Lower lobe of right lung (tissue), 2 donors: ENCODE measurements at regions not wholly inside any gene's neighbourhood (a gene's known extent, or its start where the extent isn't known, plus 50 kb on each side); places are given as distances from the start of the nearest gene placed in this dataset.

ENCODE experiments used
- ATAC-seq, 2 donors: fragments of 200-7000 bp; cut with Tn5 transposase; one replicate each; pipeline ENCODE4 v1.9.1; 2020 to 2022; ENCODE audit warnings: mild to moderate bottlenecking in 2 of 2, moderate library complexity in 2 of 2
- DNase-seq: peaks from one replicate; pipeline ENCODE4 v3.0.0-alpha.2; 2020
- H3K27ac ChIP-seq: fragments of 200-600 bp; one replicate; pipeline ENCODE4 v1.8.0; 2022
- H3K27me3 ChIP-seq: fragments of 200-600 bp; one replicate; pipeline ENCODE4 v1.8.0; 2022; ENCODE audit warnings: low read depth
- H3K36me3 ChIP-seq: fragments of 200-600 bp; one replicate; pipeline ENCODE4 v1.8.0; 2022; ENCODE audit warnings: mild to moderate bottlenecking
- H3K4me1 ChIP-seq: fragments of 200-600 bp; one replicate; pipeline ENCODE4 v1.8.0; 2022
- H3K4me3 ChIP-seq: fragments of 200-600 bp; one replicate; pipeline ENCODE4 v1.8.0; 2022; ENCODE audit warnings: mild to moderate bottlenecking
- H3K9me3 ChIP-seq: fragments of 200-600 bp; one replicate; pipeline ENCODE4 v1.8.0; 2022
- intact Hi-C: fragments of 100-400 bp; cut with DNase I; formaldehyde crosslinking; loops from one replicate; pipeline ENCODE4 v1.11.0; 2022
- TF ChIP-seq, protein P1 (sequence below): fragments of 200-600 bp; IDR thresholded peaks from one replicate; pipeline ENCODE4 v1.8.0; 2022; ENCODE audit warnings: antibody characterized with exemption, mild to moderate bottlenecking
- donor health status: DM: no; HTN: yes; CAD: no; lungs with severe emphysema.

DNA sequence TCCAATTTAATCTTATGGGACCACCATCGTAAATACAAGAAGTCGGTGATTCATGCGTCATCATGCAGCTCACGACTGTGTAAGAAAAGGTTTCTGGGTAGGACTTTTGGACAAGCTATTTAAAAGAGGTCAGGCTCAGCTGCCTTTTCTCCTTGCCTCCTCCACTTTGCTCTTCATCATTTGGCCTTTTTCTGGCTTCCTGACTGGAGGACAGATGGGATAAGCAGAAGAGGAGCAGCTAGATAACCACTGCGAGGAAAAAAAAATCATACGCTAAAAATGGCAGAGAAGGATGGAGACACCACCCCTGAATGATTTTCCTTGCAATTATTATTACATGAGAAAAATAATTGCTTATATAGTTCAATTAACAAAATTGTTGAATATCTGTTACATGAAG is 294.3 kb upstream of the FSTL5 start:
- H3K36me3 ChIP-seq = no peaks in the 10 kb centered on the region
- H3K9me3 ChIP-seq = no peaks in the 10 kb centered on the region
- TF ChIP-seq, protein P1, sequence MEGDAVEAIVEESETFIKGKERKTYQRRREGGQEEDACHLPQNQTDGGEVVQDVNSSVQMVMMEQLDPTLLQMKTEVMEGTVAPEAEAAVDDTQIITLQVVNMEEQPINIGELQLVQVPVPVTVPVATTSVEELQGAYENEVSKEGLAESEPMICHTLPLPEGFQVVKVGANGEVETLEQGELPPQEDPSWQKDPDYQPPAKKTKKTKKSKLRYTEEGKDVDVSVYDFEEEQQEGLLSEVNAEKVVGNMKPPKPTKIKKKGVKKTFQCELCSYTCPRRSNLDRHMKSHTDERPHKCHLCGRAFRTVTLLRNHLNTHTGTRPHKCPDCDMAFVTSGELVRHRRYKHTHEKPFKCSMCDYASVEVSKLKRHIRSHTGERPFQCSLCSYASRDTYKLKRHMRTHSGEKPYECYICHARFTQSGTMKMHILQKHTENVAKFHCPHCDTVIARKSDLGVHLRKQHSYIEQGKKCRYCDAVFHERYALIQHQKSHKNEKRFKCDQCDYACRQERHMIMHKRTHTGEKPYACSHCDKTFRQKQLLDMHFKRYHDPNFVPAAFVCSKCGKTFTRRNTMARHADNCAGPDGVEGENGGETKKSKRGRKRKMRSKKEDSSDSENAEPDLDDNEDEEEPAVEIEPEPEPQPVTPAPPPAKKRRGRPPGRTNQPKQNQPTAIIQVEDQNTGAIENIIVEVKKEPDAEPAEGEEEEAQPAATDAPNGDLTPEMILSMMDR = no peak
- ATAC-seq = no peak
- no peak overlapping the region for H3K27ac ChIP-seq
- DNase-seq = no peak
- intact Hi-C loops = no loop called here
- H3K4me3 ChIP-seq = no peak overlapping the region
- H3K27me3 ChIP-seq = no peaks in the 10 kb centered on the region
- H3K4me1 ChIP-seq = no peaks in the 10 kb centered on the region

DNA sequence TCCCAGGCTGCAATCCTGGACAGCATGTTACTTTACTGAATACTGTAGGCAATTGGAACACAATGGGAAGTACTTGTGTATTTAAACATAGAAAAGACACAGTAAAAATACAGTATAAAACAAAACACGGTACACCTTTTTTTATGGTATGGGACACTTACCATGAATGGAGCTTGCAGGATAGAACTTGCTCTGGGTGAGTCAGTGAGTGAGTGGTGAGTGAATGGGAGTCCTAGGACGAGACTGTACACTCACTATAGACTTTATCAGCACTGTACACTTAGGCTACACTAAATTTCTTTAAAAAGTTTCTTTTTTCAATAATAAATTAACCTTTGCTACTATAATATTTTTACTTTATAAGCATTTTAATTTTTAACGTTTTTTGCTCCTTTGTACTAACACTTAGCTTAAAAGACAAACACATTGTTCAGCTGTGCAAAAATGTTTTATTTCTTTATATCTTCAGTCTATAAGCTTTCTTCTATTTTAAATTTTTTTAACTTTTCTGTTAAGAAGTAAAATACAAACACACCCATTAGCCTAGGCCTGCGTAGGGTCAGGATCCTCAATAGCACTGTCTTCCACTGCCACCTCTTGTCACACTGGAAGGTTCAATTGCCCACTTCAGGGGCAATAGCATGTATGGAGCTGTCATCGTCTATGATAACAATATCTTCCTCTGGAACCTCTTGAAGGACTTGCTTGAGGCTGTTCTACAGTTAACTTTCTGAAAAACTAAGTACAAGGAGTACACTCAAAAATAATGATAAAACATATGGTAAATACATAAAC is 293.5 kb upstream of the FSTL5 start:
- no peak overlapping the region for H3K27ac ChIP-seq
- TF ChIP-seq, protein P1 = no peak
- H3K4me1 ChIP-seq = no peaks in the 10 kb centered on the region
- no peaks in the 10 kb centered on the region for H3K27me3 ChIP-seq
- intact Hi-C loops = no loop called here
- H3K36me3 ChIP-seq = no peaks in the 10 kb centered on the region
- H3K9me3 ChIP-seq = no peaks in the 10 kb centered on the region
- no peak overlapping the region for H3K4me3 ChIP-seq
- DNase-seq = no peak
- no peak for ATAC-seq

- intact Hi-C loops = no loop called here
These were observed 292.3 kb upstream of the FSTL5 start for GRCh38 chr4:162456106-162456505.

GRCh38 chr4:162450531-162451035 is 286.8 kb upstream of the FSTL5 start:
- DNase-seq = no peak
- TF ChIP-seq, protein P1 = no peak
- no peaks in the 10 kb centered on the region for H3K36me3 ChIP-seq
- intact Hi-C loops = no loop called here
- no peaks in the 10 kb centered on the region for H3K27me3 ChIP-seq
- no peak overlapping the region for H3K4me3 ChIP-seq
- no peak overlapping the region for H3K27ac ChIP-seq
- H3K9me3 ChIP-seq = no peaks in the 10 kb centered on the region
- no peaks in the 10 kb centered on the region for H3K4me1 ChIP-seq
- ATAC-seq = no peak

More at GRCh38 chr4:162456106-162456505, 292.3 kb upstream of the FSTL5 start:
- no peaks in the 10 kb centered on the region for H3K27me3 ChIP-seq
- DNase-seq (no peak), ATAC-seq (no peak)
- no peak overlapping the region for H3K27ac ChIP-seq
- no peaks in the 10 kb centered on the region for H3K36me3 ChIP-seq
- TF ChIP-seq, protein P1 = no peak
- H3K4me1 ChIP-seq = no peaks in the 10 kb centered on the region
- H3K4me3 ChIP-seq = no peak overlapping the region
- no peaks in the 10 kb centered on the region for H3K9me3 ChIP-seq

DNA sequence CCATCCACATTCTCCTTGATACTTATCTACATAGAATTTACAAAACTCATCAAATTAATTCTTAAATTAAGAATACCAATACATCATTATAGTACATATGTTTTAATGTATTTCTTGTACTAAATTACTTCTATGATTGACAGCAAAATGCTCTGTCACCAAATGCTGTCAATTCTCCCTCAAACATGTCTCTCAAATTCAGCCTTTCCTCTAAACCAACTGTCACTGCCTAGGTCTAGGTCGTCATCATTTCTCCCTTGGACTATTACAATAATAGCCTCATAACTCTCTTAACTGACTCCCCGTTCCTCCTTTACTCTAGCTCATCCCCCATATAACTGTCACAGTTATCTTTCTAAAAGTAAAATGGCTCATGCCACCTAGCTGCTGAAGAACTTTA is 279.7 kb upstream of the FSTL5 start:
- no peaks in the 10 kb centered on the region for H3K4me1 ChIP-seq
- no peaks in the 10 kb centered on the region for H3K9me3 ChIP-seq
- no peak overlapping the region for H3K27ac ChIP-seq
- DNase-seq (no peak), ATAC-seq (no peak)
- no peaks in the 10 kb centered on the region for H3K36me3 ChIP-seq
- TF ChIP-seq, protein P1 = no peak
- H3K4me3 ChIP-seq = no peak overlapping the region
- intact Hi-C loops = no loop called here
- H3K27me3 ChIP-seq = no peaks in the 10 kb centered on the region
